DMS 273 treated with DMSO at 0.1 percent for 48 hours (cell line): ENCODE measurements at regions not wholly inside any gene's neighbourhood (a gene's known extent, or its start where the extent isn't known, plus 50 kb on each side); places are given as distances from the start of the nearest gene placed in this dataset.
"Not testable (repeated sequence)": the region's sequence is repeated elsewhere in the genome, so short reads cannot be mapped to it uniquely, and the experiment has no call there.

Source experiments
- DNase-seq: peaks from one replicate; lab custom pipeline; 2025; lab: John Stamatoyannopoulos, UW

- no peak for DNase-seq
Measured at GRCh38 chr2:228410061-228410460, 228.6 kb upstream of the SPHKAP start.

DNA sequence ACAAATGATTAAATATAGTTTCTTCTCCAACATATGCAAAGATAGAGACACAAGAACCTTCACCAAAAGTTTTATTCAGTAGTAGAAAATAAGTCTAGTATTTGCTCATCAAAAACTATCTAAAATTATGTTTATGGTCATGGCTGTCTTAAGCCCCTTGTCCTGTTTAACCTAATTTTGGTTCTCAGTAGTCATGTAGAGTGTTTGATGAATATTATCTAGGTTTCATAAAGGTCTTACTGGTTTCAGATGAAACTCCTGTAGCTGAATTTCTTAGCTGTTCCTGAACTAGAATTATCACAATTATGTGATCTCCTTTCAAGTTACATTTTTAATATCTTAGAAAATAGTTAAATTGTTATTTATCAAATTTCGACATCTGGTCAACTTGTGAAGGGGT, 228.0 kb upstream of the SPHKAP start:
- no peak for DNase-seq

- DNase-seq: no peak
Measured at GRCh38 chr2:228408529-228409227, 227.2 kb upstream of the SPHKAP start.

DNA sequence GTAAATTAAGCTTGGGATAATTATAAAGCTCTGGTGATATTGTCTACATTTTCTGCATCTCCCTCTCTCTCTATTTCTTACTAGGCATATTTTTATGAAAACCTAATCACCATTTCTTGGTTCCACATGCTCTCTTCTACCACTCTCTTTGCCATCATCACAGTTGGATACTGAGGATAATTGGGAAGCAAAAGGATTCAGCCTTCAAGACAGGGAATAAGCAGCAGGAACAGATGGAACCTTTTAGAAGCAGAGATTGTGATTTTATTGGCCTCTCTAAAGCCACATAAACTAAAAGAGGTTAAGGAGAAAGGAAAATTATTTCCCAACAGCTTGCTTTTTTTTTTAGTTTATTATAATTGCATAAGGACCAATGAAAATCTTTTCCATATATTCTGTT, 226.3 kb upstream of the SPHKAP start:
- no peak for DNase-seq

DNA sequence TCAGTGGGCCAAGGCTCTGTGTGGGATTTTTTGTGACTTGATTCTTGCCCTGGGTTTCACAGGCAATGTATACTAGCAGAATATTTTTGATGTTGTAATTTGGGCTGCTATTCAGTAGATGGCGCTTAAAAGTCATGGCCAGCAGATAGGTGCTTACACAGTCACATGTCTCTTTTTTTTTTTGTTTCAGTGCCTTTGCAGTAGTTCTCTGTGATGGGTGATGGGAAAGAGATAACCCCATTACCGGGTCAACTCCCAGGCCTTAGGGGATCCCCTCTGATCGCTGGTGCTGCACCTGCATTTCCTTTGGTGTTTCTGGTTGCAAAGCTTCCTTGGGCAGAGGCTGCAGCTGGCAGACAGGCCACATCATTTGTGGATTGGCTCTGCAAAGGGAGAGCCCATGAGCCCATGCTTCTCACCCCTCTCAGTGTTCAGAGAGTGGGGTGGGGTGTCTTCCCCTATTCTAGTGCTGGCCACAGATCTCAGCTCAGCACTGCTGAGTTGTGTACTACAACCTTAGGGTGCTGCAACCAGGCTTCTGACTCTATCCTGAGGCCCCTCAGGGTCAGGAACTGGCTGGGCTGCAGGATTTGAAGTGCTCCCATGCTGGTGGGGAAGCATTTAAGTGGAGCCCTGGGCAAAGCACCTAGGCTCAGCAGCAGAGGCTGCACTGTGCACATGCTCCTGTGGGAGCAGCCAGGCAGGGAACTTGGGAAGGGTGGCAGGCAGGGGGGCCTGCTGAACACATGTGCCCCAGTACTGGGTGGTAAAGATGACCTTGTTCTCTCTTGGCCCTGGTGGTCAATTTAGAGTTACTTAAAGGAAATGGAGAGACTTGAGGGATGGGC, 219.8 kb upstream of the SPHKAP start:
- DNase-seq: no peak

DNA sequence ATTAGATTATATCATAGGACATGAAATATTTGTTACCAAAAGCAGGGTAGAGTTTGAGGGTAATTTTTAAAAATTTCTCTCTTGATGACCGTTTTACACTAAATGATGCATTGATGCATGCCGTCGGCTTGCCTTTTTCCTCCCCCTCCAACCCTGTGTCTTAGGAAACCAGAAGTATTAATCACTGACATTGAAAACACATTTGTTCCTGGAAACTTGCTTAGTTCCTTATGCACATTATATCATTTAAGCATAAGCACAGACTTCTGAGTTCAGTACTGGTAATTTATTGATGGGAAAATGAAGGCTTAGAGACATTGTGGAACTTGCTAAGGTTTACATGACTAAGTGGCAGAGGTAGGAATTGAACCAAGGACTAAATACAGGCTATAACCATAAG, 206.3 kb upstream of the SPHKAP start:
- no peak for DNase-seq

- no peak for DNase-seq
Measured at GRCh38 chr2:228378696-228379425, 197.4 kb upstream of the SPHKAP start.

- DNase-seq: no peak
Measured at GRCh38 chr2:228378233-228378632, 196.7 kb upstream of the SPHKAP start.

- DNase-seq: no peak
Measured at GRCh38 chr2:228377533-228377932, 196.0 kb upstream of the SPHKAP start.

GRCh38 chr2:228374741-228375140, 193.3 kb upstream of the SPHKAP start:
- no peak for DNase-seq

- DNase-seq: no peak
Measured at GRCh38 chr2:228373191-228373590, 191.7 kb upstream of the SPHKAP start.

DNA sequence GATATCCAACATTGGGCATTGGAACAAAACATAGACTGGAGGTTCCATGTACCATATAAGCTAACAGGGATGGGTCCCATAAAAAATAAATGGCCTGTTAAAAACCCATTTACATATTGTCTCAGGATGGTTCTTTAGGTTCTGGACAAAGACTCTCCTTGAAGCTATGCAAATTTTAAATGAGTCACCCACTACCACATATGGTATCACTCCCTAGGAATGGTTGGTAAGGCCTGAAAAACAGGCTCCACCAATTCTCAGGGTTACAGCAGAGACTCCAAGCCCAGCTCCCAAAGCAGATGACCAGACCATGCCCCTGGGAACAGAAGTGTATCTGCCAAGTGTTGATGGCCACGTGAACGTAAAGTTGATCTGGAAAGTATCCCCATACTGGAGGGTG, 190.7 kb upstream of the SPHKAP start:
- DNase-seq: no peak

DNA sequence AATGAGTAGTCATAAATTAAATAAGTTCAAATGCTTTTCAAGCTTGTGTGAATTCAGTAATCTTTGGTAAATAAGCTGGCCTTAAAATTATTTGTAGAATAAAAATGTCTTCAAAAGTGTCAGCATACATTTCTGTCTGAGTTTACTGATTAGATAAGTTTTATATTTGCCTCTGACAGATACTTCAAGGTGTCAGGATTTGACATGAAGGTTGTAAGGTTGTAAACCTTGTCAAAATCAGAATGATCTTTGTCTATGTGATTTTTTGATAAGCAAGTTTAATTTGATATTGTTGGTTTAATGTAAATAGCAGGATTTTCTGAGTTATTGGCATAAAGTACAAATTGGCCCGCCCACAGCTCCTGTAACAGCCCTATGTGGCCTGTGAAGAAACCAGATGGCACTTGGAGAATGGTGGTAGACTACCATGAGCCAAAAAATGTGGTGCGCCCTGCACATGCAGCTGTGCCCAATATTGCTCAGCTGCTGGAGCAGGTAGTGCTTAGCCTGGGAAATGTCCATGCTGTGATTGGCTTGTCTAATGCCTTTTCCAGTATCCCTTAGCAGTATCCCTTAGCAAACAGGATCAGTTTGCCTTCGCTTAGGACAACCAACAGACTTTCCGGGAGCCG, 188.0 kb upstream of the SPHKAP start:
- peak; percentile 28 for DNase-seq

GRCh38 chr2:228367356-228367755, 185.9 kb upstream of the SPHKAP start:
- peak; percentile 17 for DNase-seq

GRCh38 chr2:228359473-228359872, 178.0 kb upstream of the SPHKAP start:
- DNase-seq: no peak

- no peak for DNase-seq
Measured at GRCh38 chr2:228355897-228356296, 174.4 kb upstream of the SPHKAP start.

- DNase-seq: not testable (repeated sequence)
Measured at GRCh38 chr2:228352980-228353379, 171.5 kb upstream of the SPHKAP start.

GRCh38 chr2:228352048-228352447, 170.6 kb upstream of the SPHKAP start:
- peak; percentile 69 for DNase-seq

GRCh38 chr2:228348516-228349064, 167.1 kb upstream of the SPHKAP start:
- DNase-seq: no peak

DNA sequence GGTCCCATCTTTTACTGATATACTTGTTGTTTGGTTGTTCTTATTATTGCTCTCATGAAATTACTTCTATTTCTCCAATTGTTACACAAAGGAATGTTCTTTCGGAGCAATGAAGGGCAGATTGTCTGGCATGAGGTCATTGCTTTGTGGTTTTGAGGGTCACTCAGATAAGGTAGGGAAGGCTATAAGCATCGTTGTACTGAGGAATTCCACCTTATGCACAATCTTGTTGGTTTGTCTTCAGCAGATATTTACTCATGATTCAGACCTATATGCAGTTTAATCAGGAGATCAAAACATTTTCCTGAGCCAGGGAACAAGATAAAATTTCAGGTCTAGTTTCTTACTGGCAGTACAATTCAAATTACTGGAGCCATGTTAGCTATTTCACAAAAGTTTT, 163.0 kb upstream of the SPHKAP start:
- no peak for DNase-seq

DNA sequence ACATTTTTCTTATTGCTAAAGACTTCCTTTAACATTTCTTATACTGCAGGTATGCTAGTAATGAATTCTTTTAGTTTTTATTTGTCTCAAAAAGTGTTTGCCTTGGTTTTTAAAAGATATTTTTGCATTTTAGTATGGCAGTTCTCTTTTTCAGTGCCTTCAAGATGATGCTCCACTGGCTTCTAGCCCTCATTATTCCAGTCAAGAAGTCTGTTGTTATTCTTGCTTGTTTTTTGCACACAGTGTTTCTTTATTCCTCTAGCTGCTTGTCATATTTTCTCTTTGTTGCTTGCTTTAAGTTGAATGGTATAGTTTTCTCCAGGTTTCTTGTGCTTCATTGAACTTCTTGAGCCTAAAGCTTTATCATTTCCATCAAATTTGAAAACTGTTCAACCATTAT, 158.0 kb upstream of the SPHKAP start:
- DNase-seq: no peak

DNA sequence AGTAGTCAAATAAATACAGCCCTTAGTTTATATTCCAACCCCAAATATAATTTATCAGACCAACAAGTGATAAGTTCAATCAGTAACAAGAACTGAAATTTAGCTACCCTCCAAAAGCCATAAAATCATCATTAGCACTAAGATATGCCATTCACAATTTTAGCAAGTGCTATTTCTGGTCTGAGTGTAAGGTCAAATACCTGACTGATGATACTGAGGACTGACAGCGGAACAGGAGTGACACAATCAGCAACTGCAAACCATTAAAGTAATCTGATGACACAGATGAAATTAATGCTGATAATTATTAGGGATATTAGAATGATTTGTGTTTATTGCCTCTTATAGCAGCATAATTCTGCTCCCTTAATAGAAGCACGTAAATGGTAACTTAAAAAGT, 152.7 kb upstream of the SPHKAP start:
- DNase-seq: no peak
